ENCODE measurements at regions not wholly inside any gene's neighbourhood (a gene's known extent, or its start where the extent isn't known, plus 50 kb on each side); places are given as distances from the start of the nearest gene placed in this dataset.

DNA sequence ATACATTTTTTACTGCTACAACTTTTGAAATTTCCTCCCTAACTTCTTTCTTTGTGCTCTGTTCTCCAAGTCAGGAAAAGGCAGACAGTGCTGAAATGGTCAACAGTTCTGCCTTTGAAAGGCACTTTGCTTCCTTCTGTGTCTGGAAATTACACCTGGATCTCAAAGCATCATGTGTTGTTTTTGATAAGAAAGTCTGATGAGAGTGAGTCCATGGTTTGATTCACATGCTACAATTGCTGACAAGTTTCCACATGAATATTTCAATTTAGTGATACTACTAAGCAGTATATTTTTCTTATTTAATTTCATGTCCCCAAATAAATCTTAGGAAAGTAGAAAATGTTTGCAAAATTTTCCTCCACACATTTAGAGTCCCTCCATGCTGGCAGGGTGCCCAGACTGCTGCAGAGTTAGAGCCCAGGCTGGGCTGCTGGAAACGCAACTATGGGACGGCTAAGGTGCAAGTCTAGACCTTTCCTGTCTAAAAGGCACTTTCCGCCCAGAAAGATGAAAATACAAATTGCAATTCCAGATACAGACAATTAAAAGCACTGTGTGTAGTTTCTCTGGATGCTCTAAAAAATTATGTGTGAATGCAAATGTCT lies 96.6 kb upstream of the RUNX1 start:
- H3F3A ChIP-seq (ENCODE audit: insufficient read depth): peaks cover 18% of the 10 kb centered on the region
- no peak overlapping the region for H3K4me3 ChIP-seq
- H3K79me2 ChIP-seq (ENCODE audit: insufficient read depth): no peaks in the 10 kb centered on the region
- H3K9ac ChIP-seq: no peak overlapping the region
- no peaks in the 10 kb centered on the region for H3K9me2 ChIP-seq (ENCODE audit: insufficient read depth)
- 96 to 99% methylated on average over 3 of the region's 3 CpGs for WGBS, 2 experiments (ENCODE audit: low coverage in 1 of 2, low lambda C conversion rate in 2 of 2, missing lambda C conversion rate in 2 of 2)
- no peaks in the 10 kb centered on the region for H4K20me1 ChIP-seq (ENCODE audit: insufficient read depth)
- H3K9me3 ChIP-seq (ENCODE audit: low read depth): no peaks in the 10 kb centered on the region
- H3K27ac ChIP-seq: no peak overlapping the region
- TF ChIP-seq EZH2phosphoT487 (IDR thresholded peaks at IDR 0.05; ENCODE audit: insufficient read depth, low read depth) (no peak), EZH2 (IDR thresholded peaks at IDR 0.05; ENCODE audit: insufficient read depth, poor library complexity, severe bottlenecking) (no peak)
- no peak overlapping the region for H2AFZ ChIP-seq
- H3K36me3 ChIP-seq (ENCODE audit: low read depth): no peaks in the 10 kb centered on the region
- in situ Hi-C loops (cut with MboI): no loop called here
- DNase-seq: no peak
- H3K4me2 ChIP-seq (ENCODE audit: unreplicated experiment): no peak overlapping the region
- H3K27me3 ChIP-seq (replicated peaks; ENCODE audit: insufficient read depth): no peaks in the 10 kb centered on the region
- peaks cover 22% of the 10 kb centered on the region for H3K4me1 ChIP-seq (ENCODE audit: insufficient read depth)

- DNase-seq: no peak
- no peak overlapping the region for H2AFZ ChIP-seq
- H3K9me3 ChIP-seq (ENCODE audit: low read depth): no peaks in the 10 kb centered on the region
- H3K9ac ChIP-seq: no peak overlapping the region
- H3F3A ChIP-seq (ENCODE audit: insufficient read depth): peaks cover 10% of the 10 kb centered on the region
- H4K20me1 ChIP-seq (ENCODE audit: insufficient read depth): no peaks in the 10 kb centered on the region
- in situ Hi-C loops (cut with MboI): no loop called here
- H3K9me2 ChIP-seq (ENCODE audit: insufficient read depth): no peaks in the 10 kb centered on the region
- no peak overlapping the region for H3K4me2 ChIP-seq (ENCODE audit: unreplicated experiment)
- H3K4me1 ChIP-seq (ENCODE audit: insufficient read depth): peaks cover 14% of the 10 kb centered on the region
- no peaks in the 10 kb centered on the region for H3K36me3 ChIP-seq (ENCODE audit: low read depth)
- no peak overlapping the region for H3K27ac ChIP-seq
- WGBS, 2 experiments (ENCODE audit: low coverage in 1 of 2, low lambda C conversion rate in 2 of 2, missing lambda C conversion rate in 2 of 2): 95 to 100% methylated on average over 2 of the region's 2 CpGs
- H3K79me2 ChIP-seq (ENCODE audit: insufficient read depth): no peaks in the 10 kb centered on the region
- TF ChIP-seq EZH2 (IDR thresholded peaks at IDR 0.05; ENCODE audit: insufficient read depth, poor library complexity, severe bottlenecking): no peak
- TF ChIP-seq EZH2phosphoT487 (IDR thresholded peaks at IDR 0.05; ENCODE audit: insufficient read depth, low read depth): no peak
- H3K27me3 ChIP-seq (replicated peaks; ENCODE audit: insufficient read depth): no peaks in the 10 kb centered on the region
- H3K4me3 ChIP-seq: no peak overlapping the region
Observed at GRCh38 chr21:35144978-35145377, 95.9 kb upstream of the RUNX1 start.

- no peaks in the 10 kb centered on the region for H4K20me1 ChIP-seq (ENCODE audit: insufficient read depth)
- no peaks in the 10 kb centered on the region for H3K27me3 ChIP-seq (replicated peaks; ENCODE audit: insufficient read depth)
- no peaks in the 10 kb centered on the region for H3F3A ChIP-seq (ENCODE audit: insufficient read depth)
- no peak overlapping the region for H3K4me3 ChIP-seq
- no peak overlapping the region for H3K27ac ChIP-seq
- no peak for DNase-seq
- H3K9me3 ChIP-seq (ENCODE audit: low read depth): no peaks in the 10 kb centered on the region
- no peak for TF ChIP-seq EZH2 (IDR thresholded peaks at IDR 0.05; ENCODE audit: insufficient read depth, poor library complexity, severe bottlenecking)
- no peaks in the 10 kb centered on the region for H3K36me3 ChIP-seq (ENCODE audit: low read depth)
- H3K9ac ChIP-seq: no peak overlapping the region
- no peaks in the 10 kb centered on the region for H3K9me2 ChIP-seq (ENCODE audit: insufficient read depth)
- no peak overlapping the region for H2AFZ ChIP-seq
- in situ Hi-C loops (cut with MboI): no loop called here
- H3K4me1 ChIP-seq (ENCODE audit: insufficient read depth): peaks cover 16% of the 10 kb centered on the region
- no peak overlapping the region for H3K4me2 ChIP-seq (ENCODE audit: unreplicated experiment)
- no peaks in the 10 kb centered on the region for H3K79me2 ChIP-seq (ENCODE audit: insufficient read depth)
- 17 to 19% methylated on average over 1 of the region's 1 CpG for WGBS, 2 experiments (ENCODE audit: low coverage in 1 of 2, low lambda C conversion rate in 2 of 2, missing lambda C conversion rate in 2 of 2)
Observed at GRCh38 chr21:35142036-35142815, 93.1 kb upstream of the RUNX1 start.

- no peak overlapping the region for H3K27ac ChIP-seq
- WGBS, 2 experiments (ENCODE audit: low coverage in 1 of 2, low lambda C conversion rate in 2 of 2, missing lambda C conversion rate in 2 of 2): 95% methylated on average over 4 of the region's 4 CpGs
Observed at GRCh38 chr21:35139382-35139715, 90.2 kb upstream of the RUNX1 start.

More at GRCh38 chr21:35139382-35139715, 90.2 kb upstream of the RUNX1 start:
- Histone ChIP-seq H3K4me1 (ENCODE audit: insufficient read depth) (peaks cover 31% of the 10 kb centered on the region), H3K4me2 (ENCODE audit: unreplicated experiment) (no peak overlapping the region), H4K20me1 (ENCODE audit: insufficient read depth) (no peaks in the 10 kb centered on the region), H3K27me3 (replicated peaks; ENCODE audit: insufficient read depth) (no peaks in the 10 kb centered on the region), H3K79me2 (ENCODE audit: insufficient read depth) (no peaks in the 10 kb centered on the region), H2AFZ (no peak overlapping the region; the same call in 1 of the 2 replicates), H3K36me3 (ENCODE audit: low read depth) (no peaks in the 10 kb centered on the region), H3K4me3 (no peak overlapping the region), H3F3A (ENCODE audit: insufficient read depth) (0 out of 2 replicates have a peak, but pooled peaks cover 5% of the 10 kb centered on the region), H3K9me3 (ENCODE audit: low read depth) (no peaks in the 10 kb centered on the region), H3K9me2 (ENCODE audit: insufficient read depth) (no peaks in the 10 kb centered on the region), H3K9ac (no peak overlapping the region)
- TF ChIP-seq EZH2 (IDR thresholded peaks at IDR 0.05; ENCODE audit: insufficient read depth, poor library complexity, severe bottlenecking) (no peak), EZH2phosphoT487 (IDR thresholded peaks at IDR 0.05; ENCODE audit: insufficient read depth, low read depth) (no peak)
- in situ Hi-C loops (cut with MboI): no loop called here
- DNase-seq: no peak
